OCI-LY7 (cell line): ENCODE measurements at regions not wholly inside any gene's neighbourhood (a gene's known extent, or its start where the extent isn't known, plus 50 kb on each side); places are given as distances from the start of the nearest gene placed in this dataset.
"Not testable (repeated sequence)": the region's sequence is repeated elsewhere in the genome, so short reads cannot be mapped to it uniquely, and the experiment has no call there.

Experiments used
- BruUV-seq: library from RNA; stranded (reverse); fragments of 400-500 nt; replicated peaks from 2 replicates; lab custom pipeline; 2021; lab: Mats Ljungman, UMichigan
- CTCF ChIA-PET: fragments of 300-600 bp; sonication (Branson Sonifier 250); formaldehyde crosslinking; loops from one replicate; lab custom pipeline; 2022; ENCODE audit warnings: antibody characterized with exemption; ENCODE audit not compliant: unreplicated experiment; lab: Charles Lee
- POLR2A ChIA-PET: fragments of 300-600 bp; sonication (Branson Sonifier 250); formaldehyde crosslinking; loops from one replicate; lab custom pipeline; 2022; ENCODE audit warnings: antibody characterized with exemption; lab: Charles Lee
- DNase-seq: peaks from one replicate; pipeline ENCODE4 v3.0.0-alpha.2; 2015; ENCODE audit warnings: low spot score
- H2AFZ ChIP-seq: fragments of 200-600 bp; sonication (generic), shearing (Covaris generic); 2 replicates; pipeline ENCODE4 v1.6.1; 2014; ENCODE audit warnings: mild to moderate bottlenecking, antibody characterized with exemption, low read length, moderate library complexity
- H3K27ac ChIP-seq: fragments of 200-600 bp; sonication (generic); 2 replicates; pipeline ENCODE4 v1.5.1; 2014; ENCODE audit warnings: mixed run types, low read depth, mild to moderate bottlenecking, moderate library complexity, low read length, inconsistent platforms; ENCODE audit not compliant: poor library complexity, severe bottlenecking
- H3K36me3 ChIP-seq: fragments of 200-600 bp; sonication (generic); 2 replicates; pipeline ENCODE4 v1.6.1; 2014; ENCODE audit warnings: mild to moderate bottlenecking, antibody characterized with exemption, low read length, moderate library complexity, mixed read lengths; ENCODE audit not compliant: insufficient read depth
- H3K4me1 ChIP-seq: fragments of 200-600 bp; sonication (generic); 2 replicates; pipeline ENCODE4 v1.5.1; 2014; ENCODE audit warnings: mild to moderate bottlenecking, low read length; ENCODE audit not compliant: insufficient read depth, poor library complexity, severe bottlenecking
- H3K4me2 ChIP-seq: fragments of 200-600 bp; sonication (generic); 2 replicates; pipeline ENCODE4 v1.6.1; 2014; ENCODE audit warnings: mild to moderate bottlenecking, low read length
- H3K4me3 ChIP-seq: fragments of 200-600 bp; sonication (generic); 2 replicates; pipeline ENCODE4 v1.5.1; 2014; ENCODE audit warnings: mild to moderate bottlenecking, low read depth, low read length; ENCODE audit not compliant: poor library complexity, severe bottlenecking
- H3K79me2 ChIP-seq: fragments of 200-600 bp; sonication (generic); 2 replicates; pipeline ENCODE4 v1.6.1; 2016; ENCODE audit warnings: low read depth, mild to moderate bottlenecking, low read length, moderate library complexity, mixed read lengths; ENCODE audit not compliant: insufficient read depth
- H3K9me2 ChIP-seq: fragments of 200-600 bp; sonication (generic); 2 replicates; pipeline ENCODE4 v1.6.1; 2016; ENCODE audit warnings: mild to moderate bottlenecking, low read length, mixed read lengths; ENCODE audit not compliant: insufficient read depth
- H3K9me3 ChIP-seq: fragments of 200-600 bp; sonication (generic); 2 replicates; pipeline ENCODE4 v1.6.1; 2014; ENCODE audit warnings: mild to moderate bottlenecking, mixed run types, low read length, mixed read lengths
- H4K20me1 ChIP-seq: fragments of 200-600 bp; sonication (generic); 2 replicates; pipeline ENCODE4 v1.6.1; 2014; ENCODE audit warnings: mild to moderate bottlenecking, antibody characterized with exemption, low read length, moderate library complexity, mixed read lengths; ENCODE audit not compliant: insufficient read depth
- CTCF ChIP-seq: fragments of 200-600 bp; sonication (generic); conservative IDR thresholded peaks from 2 replicates; pipeline ENCODE4 v1.5.1; 2014; ENCODE audit warnings: mild to moderate bottlenecking, antibody characterized with exemption, low read length, moderate library complexity, mixed read lengths
- EZH2phosphoT487 ChIP-seq: fragments of 200-600 bp; sonication (generic); IDR thresholded peaks from 2 replicates; pipeline ENCODE4 v1.6.1; 2018; ENCODE audit warnings: low read depth, borderline replicate concordance, mild to moderate bottlenecking, mixed run types, antibody characterized with exemption, low read length, moderate library complexity, mixed read lengths
- intact Hi-C: fragments of 100-400 bp; cut with micrococcal nuclease; formaldehyde crosslinking; loops from one replicate; pipeline ENCODE4 v1.10.0; 2022; ENCODE audit not compliant: unreplicated experiment

GRCh38 chr22:10708175-10708574, 4819.8 kb upstream of the OR11H1 start:
- H4K20me1 ChIP-seq, DNase-seq, H3K4me3 ChIP-seq, H3K9me2 ChIP-seq, H3K27ac ChIP-seq, intact Hi-C loops, BruUV-seq, H3K79me2 ChIP-seq, H3K36me3 ChIP-seq, POLR2A ChIA-PET, H3K4me1 ChIP-seq, H3K4me2 ChIP-seq, H2AFZ ChIP-seq, CTCF ChIA-PET: not testable (repeated sequence)
- H3K9me3 ChIP-seq: peaks cover 26% of the 10 kb centered on the region

- H3K36me3 ChIP-seq, POLR2A ChIA-PET, BruUV-seq, H3K4me1 ChIP-seq, intact Hi-C loops, H3K4me3 ChIP-seq, H3K27ac ChIP-seq, H3K9me2 ChIP-seq, DNase-seq, H4K20me1 ChIP-seq, CTCF ChIA-PET, H3K79me2 ChIP-seq, H3K4me2 ChIP-seq, H2AFZ ChIP-seq: not testable (repeated sequence)
- H3K9me3 ChIP-seq: peaks cover 35% of the 10 kb centered on the region
Observed at GRCh38 chr22:10710923-10711322, 4817.1 kb upstream of the OR11H1 start.

- POLR2A ChIA-PET, H3K9me2 ChIP-seq, H2AFZ ChIP-seq, H3K4me1 ChIP-seq, CTCF ChIA-PET, intact Hi-C loops, BruUV-seq, H3K4me2 ChIP-seq, H3K4me3 ChIP-seq, H3K79me2 ChIP-seq, H3K27ac ChIP-seq, H3K36me3 ChIP-seq, H4K20me1 ChIP-seq, DNase-seq: not testable (repeated sequence)
- peaks cover 32% of the 10 kb centered on the region for H3K9me3 ChIP-seq
Observed at GRCh38 chr22:10722804-10723203, 4805.2 kb upstream of the OR11H1 start.

GRCh38 chr22:10723966-10724365, 4804.0 kb upstream of the OR11H1 start:
- H3K4me2 ChIP-seq, H3K79me2 ChIP-seq, BruUV-seq, H3K9me2 ChIP-seq, DNase-seq, H3K4me1 ChIP-seq, H3K36me3 ChIP-seq, intact Hi-C loops, POLR2A ChIA-PET, CTCF ChIA-PET, H2AFZ ChIP-seq, H3K27ac ChIP-seq, H3K4me3 ChIP-seq, H4K20me1 ChIP-seq: not testable (repeated sequence)
- peaks cover 40% of the 10 kb centered on the region for H3K9me3 ChIP-seq

- Histone ChIP-seq H4K20me1 (no peaks in the 10 kb centered on the region), H3K9me3 (peaks cover 51% of the 10 kb centered on the region), H3K4me1 (no peaks in the 10 kb centered on the region), H3K27ac (no peak overlapping the region), H2AFZ (no peak overlapping the region), H3K4me2 (no peak overlapping the region), H3K4me3 (no peak overlapping the region), H3K9me2 (no peaks in the 10 kb centered on the region), H3K36me3 (no peaks in the 10 kb centered on the region), H3K79me2 (no peaks in the 10 kb centered on the region)
- ChIA-PET POLR2A (no interaction called here), CTCF (no interaction called here)
- no peak for DNase-seq
- intact Hi-C loops: no loop called here
- TF ChIP-seq CTCF: no peak
- no peak for TF ChIP-seq EZH2phosphoT487
- no TSS peak for BruUV-seq
Observed at GRCh38 chr22:10727393-10727792, 4800.6 kb upstream of the OR11H1 start.

GRCh38 chr22:10729979-10730378, 4798.0 kb upstream of the OR11H1 start:
- H4K20me1 ChIP-seq, H2AFZ ChIP-seq, H3K4me1 ChIP-seq, DNase-seq, H3K4me2 ChIP-seq, H3K79me2 ChIP-seq, H3K27ac ChIP-seq, POLR2A ChIA-PET, CTCF ChIA-PET, H3K36me3 ChIP-seq, H3K4me3 ChIP-seq, H3K9me2 ChIP-seq, BruUV-seq, intact Hi-C loops: not testable (repeated sequence)
- peaks cover 53% of the 10 kb centered on the region for H3K9me3 ChIP-seq
